CD14-positive monocyte (primary cell): ENCODE measurements at regions not wholly inside any gene's neighbourhood (a gene's known extent, or its start where the extent isn't known, plus 50 kb on each side); places are given as distances from the start of the nearest gene placed in this dataset.

ENCODE experiments used
- DNase-seq, 3 donors: peaks; one replicate each; pipeline ENCODE4 v3.0.0-alpha.2; 2011 to 2022
- H2AFZ ChIP-seq: 2 replicates; pipeline ENCODE4 v1.6.0; 2012; ENCODE audit warnings: mild to moderate bottlenecking, low read depth, low read length, inconsistent platforms; ENCODE audit not compliant: insufficient read depth, poor library complexity, severe bottlenecking
- H3K27ac ChIP-seq, 2 donors: 1 replicate in 1 of 2; 2 replicates in 1 of 2; pipeline ENCODE4 v1.5.1; 2012 to 2013; ENCODE audit warnings: low read length in 2 of 2, control low read depth in 1 of 2, inconsistent platforms in 1 of 2, low read depth in 1 of 2, mild to moderate bottlenecking in 1 of 2
- H3K27me3 ChIP-seq, 2 donors: one replicate each; pipeline versions ENCODE4 v1.6.0 to v1.6.1; 2011 to 2013; ENCODE audit warnings: low read length in 2 of 2; ENCODE audit not compliant: control insufficient read depth in 2 of 2, insufficient read depth in 2 of 2
- H3K36me3 ChIP-seq, 2 donors: replicated peaks in 1 of 2; 1 replicate in 1 of 2; 2 replicates in 1 of 2; pipeline versions ENCODE4 v1.5.1 to v1.6.1; 2012 to 2013; ENCODE audit warnings: low read length in 2 of 2, control low read depth in 1 of 2, inconsistent platforms in 1 of 2, mild to moderate bottlenecking in 1 of 2; ENCODE audit not compliant: insufficient read depth in 2 of 2, control insufficient read depth in 1 of 2
- H3K4me1 ChIP-seq, 2 donors: 1 replicate in 1 of 2; 2 replicates in 1 of 2; pipeline versions ENCODE4 v1.5.1 to v1.6.1; 2012 to 2013; ENCODE audit warnings: low read length in 2 of 2, control low read depth in 1 of 2, inconsistent platforms in 1 of 2, mild to moderate bottlenecking in 1 of 2, moderate library complexity in 1 of 2; ENCODE audit not compliant: insufficient read depth in 2 of 2, control insufficient read depth in 1 of 2
- H3K4me2 ChIP-seq: replicated peaks from 2 replicates; pipeline ENCODE3; 2012; ENCODE audit warnings: low read length, moderate library complexity, mild to moderate bottlenecking; ENCODE audit not compliant: poor library complexity, severe bottlenecking; ENCODE audit errors: extremely low read depth
- H3K4me3 ChIP-seq, 3 experiments: fragments of 200-600 bp in 1 of 3; sonication (generic) in 1 of 3; replicated peaks in 1 of 3; 1 replicate in 2 of 3; 2 replicates in 1 of 3; pipeline ENCODE4 v1.5.1; 2011 to 2013; ENCODE audit warnings: low read length in 3 of 3, mild to moderate bottlenecking in 3 of 3, control low read depth in 2 of 3, low read depth in 2 of 3, inconsistent platforms in 1 of 3, moderate library complexity in 1 of 3
- H3K79me2 ChIP-seq: 2 replicates; pipeline ENCODE4 v1.6.0; 2012; ENCODE audit warnings: mild to moderate bottlenecking, control low read depth, inconsistent platforms, low read length, moderate library complexity; ENCODE audit not compliant: insufficient read depth
- H3K9ac ChIP-seq: 2 replicates; pipeline ENCODE4 v1.6.0; 2017; ENCODE audit warnings: low read length, mild to moderate bottlenecking; ENCODE audit not compliant: insufficient read depth, poor library complexity, severe bottlenecking
- H3K9me3 ChIP-seq, 2 donors: replicated peaks in 1 of 2; 1 replicate in 1 of 2; 2 replicates in 1 of 2; pipeline versions ENCODE4 v1.5.1 to v1.6.1; 2012 to 2013; ENCODE audit warnings: low read length in 2 of 2, control low read depth in 1 of 2; ENCODE audit not compliant: control insufficient read depth in 1 of 2, insufficient read depth in 1 of 2
- H4K20me1 ChIP-seq: 2 replicates; pipeline ENCODE4 v1.6.0; 2012; ENCODE audit warnings: mild to moderate bottlenecking, low read length, control low read depth, moderate library complexity; ENCODE audit not compliant: insufficient read depth
- H3K27ac Mint-ChIP-seq, 7 donors: one replicate each; pipeline ENCODE4 v1.8.0; 2020; ENCODE audit warnings: mild to moderate bottlenecking in 7 of 7, mixed read lengths in 7 of 7, moderate library complexity in 6 of 7, inconsistent platforms in 2 of 7
- H3K27me3 Mint-ChIP-seq, 3 donors: one replicate each; pipeline ENCODE4 v1.8.0; 2021 to 2022; ENCODE audit warnings: low read depth in 3 of 3, mild to moderate bottlenecking in 3 of 3, mixed read lengths in 3 of 3, moderate library complexity in 3 of 3, inconsistent platforms in 1 of 3
- H3K36me3 Mint-ChIP-seq, 2 donors: one replicate each; pipeline ENCODE4 v1.8.0; 2020; ENCODE audit warnings: mixed read lengths in 2 of 2, inconsistent platforms in 1 of 2, mild to moderate bottlenecking in 1 of 2
- H3K4me1 Mint-ChIP-seq: one replicate; pipeline ENCODE4 v1.8.0; 2020; ENCODE audit warnings: mild to moderate bottlenecking, mixed read lengths
- H3K4me3 Mint-ChIP-seq, 2 donors: one replicate each; pipeline ENCODE4 v1.8.0; 2020; ENCODE audit warnings: mild to moderate bottlenecking in 2 of 2, mixed read lengths in 2 of 2, moderate library complexity in 1 of 2
- H3K9me3 Mint-ChIP-seq, 7 donors: one replicate each; pipeline ENCODE4 v1.8.0; 2020 to 2022; ENCODE audit warnings: mixed read lengths in 7 of 7, mild to moderate bottlenecking in 6 of 7, moderate library complexity in 6 of 7, inconsistent platforms in 2 of 7
- CTCF ChIP-seq: fragments of 200-600 bp; IDR thresholded peaks from one replicate; pipeline ENCODE4 v1.8.0; 2022; ENCODE audit warnings: antibody characterized with exemption, mild to moderate bottlenecking
- WGBS: methylation state at CpG from one replicate; pipeline ENCODE4 v1.1.5; 2013; ENCODE audit warnings: missing lambda C conversion rate; ENCODE audit not compliant: insufficient coverage; 5-methylcytosine and 5-hydroxymethylcytosine counted together
- intact Hi-C, 2 donors: fragments of 100-400 bp; cut with micrococcal nuclease; formaldehyde crosslinking; loops; one replicate each; pipeline versions ENCODE4 v1.15.0 to v1.15.1; 2023

- Histone ChIP-seq H3K4me1 (peaks cover 4 to 5% of the 10 kb centered on the region in 2 donors), H3K4me3 (no peak overlapping the region), H3K36me3 (no peaks in the 10 kb centered on the region), H3K9ac (no peak overlapping the region), H3K79me2 (no peaks in the 10 kb centered on the region), H2AFZ (no peak overlapping the region), H3K9me3 (no peaks in the 10 kb centered on the region), H3K27ac (no peak overlapping the region), H3K4me2 (no peak overlapping the region), H4K20me1 (no peaks in the 10 kb centered on the region), H3K27me3 (no peaks in the 10 kb centered on the region)
- TF ChIP-seq CTCF, result no peak
- H3K4me1 Mint-ChIP-seq, result peaks cover 7% of the 10 kb centered on the region
- H3K27ac Mint-ChIP-seq, result no peak overlapping the region
- H3K4me3 Mint-ChIP-seq, result no peak overlapping the region
- DNase-seq, result no peak
- H3K27me3 Mint-ChIP-seq, result no peaks in the 10 kb centered on the region
- intact Hi-C loops, result no loop called here
- WGBS, result 100% methylated on average over 2 of the region's 4 CpGs
- H3K9me3 Mint-ChIP-seq, result no peaks in the 10 kb centered on the region
- H3K36me3 Mint-ChIP-seq, result no peaks in the 10 kb centered on the region
Observed at GRCh38 chr5:147966829-147967228, 60.5 kb upstream of the C5orf46 start.

GRCh38 chr5:147966326-147966725 is 60.0 kb upstream of the C5orf46 start:
- no peak overlapping the region for H3K9ac ChIP-seq
- H4K20me1 ChIP-seq, result no peaks in the 10 kb centered on the region
- no peak for DNase-seq
- H3K27ac Mint-ChIP-seq, result no peak overlapping the region
- no peak overlapping the region for H3K27ac ChIP-seq
- H3K4me3 ChIP-seq, result no peak overlapping the region
- no peaks in the 10 kb centered on the region for H3K36me3 Mint-ChIP-seq
- H3K27me3 Mint-ChIP-seq, result peaks cover 0 to 2% (median 0%) of the 10 kb centered on the region in 3 donors
- H3K9me3 ChIP-seq, result no peaks in the 10 kb centered on the region
- intact Hi-C loops, result no loop called here
- no peak for TF ChIP-seq CTCF
- no peak overlapping the region for H3K4me2 ChIP-seq
- H3K27me3 ChIP-seq, result no peaks in the 10 kb centered on the region
- no peak overlapping the region for H3K4me3 Mint-ChIP-seq
- H3K4me1 Mint-ChIP-seq, result peaks cover 7% of the 10 kb centered on the region
- H2AFZ ChIP-seq, result no peak overlapping the region
- no peaks in the 10 kb centered on the region for H3K79me2 ChIP-seq
- peaks cover 0 to 3% (median 0%) of the 10 kb centered on the region in 7 donors for H3K9me3 Mint-ChIP-seq
- 93% methylated on average over 2 of the region's 2 CpGs for WGBS
- peaks cover 4 to 5% of the 10 kb centered on the region in 2 donors for H3K4me1 ChIP-seq
- no peaks in the 10 kb centered on the region for H3K36me3 ChIP-seq
